H9 (cell line): ENCODE measurements at regions not wholly inside any gene's neighbourhood (a gene's known extent, or its start where the extent isn't known, plus 50 kb on each side); places are given as distances from the start of the nearest gene placed in this dataset.

ENCODE experiments used
- DNase-seq: peaks from one replicate; pipeline ENCODE4 v3.0.0-alpha.2; 2017
- H2AFZ ChIP-seq: one replicate; pipeline ENCODE4 v1.6.1; 2013; ENCODE audit warnings: mild to moderate bottlenecking, low read length, control low read depth, moderate library complexity
- H2AK5ac ChIP-seq: 2 replicates; pipeline ENCODE4 v1.6.1; 2013; ENCODE audit warnings: low read length, control low read depth, mixed read lengths; ENCODE audit not compliant: insufficient read length
- H2BK120ac ChIP-seq: one replicate; pipeline ENCODE4 v1.6.1; 2013; ENCODE audit warnings: low read depth, mild to moderate bottlenecking, low read length, control low read depth, inconsistent platforms; ENCODE audit not compliant: poor library complexity, severe bottlenecking
- H2BK12ac ChIP-seq: 2 replicates; pipeline ENCODE4 v1.6.1; 2013; ENCODE audit warnings: low read length, control low read depth, mixed read lengths, low read depth; ENCODE audit not compliant: insufficient read length
- H2BK15ac ChIP-seq: 2 replicates; pipeline ENCODE4 v1.6.1; 2013; ENCODE audit warnings: low read depth, low read length, control low read depth
- H2BK20ac ChIP-seq: one replicate; pipeline ENCODE4 v1.6.1; 2013; ENCODE audit warnings: low read depth, mild to moderate bottlenecking, low read length, control low read depth, inconsistent platforms; ENCODE audit not compliant: poor library complexity, severe bottlenecking
- H2BK5ac ChIP-seq: 2 replicates; pipeline ENCODE4 v1.6.1; 2013; ENCODE audit warnings: low read length, control low read depth, mixed read lengths; ENCODE audit not compliant: insufficient read length
- H3K14ac ChIP-seq: 2 replicates; pipeline ENCODE4 v1.6.1; 2013; ENCODE audit warnings: low read length, control low read depth; ENCODE audit not compliant: insufficient read depth
- H3K18ac ChIP-seq: 2 replicates; pipeline ENCODE4 v1.6.1; 2013; ENCODE audit warnings: low read depth, mild to moderate bottlenecking, mixed read lengths, low read length, control low read depth; ENCODE audit not compliant: insufficient read length
- H3K23ac ChIP-seq: 2 replicates; pipeline ENCODE4 v1.6.1; 2013; ENCODE audit warnings: low read length, control low read depth, mixed read lengths, low read depth; ENCODE audit not compliant: insufficient read length
- H3K23me2 ChIP-seq: 2 replicates; pipeline ENCODE4 v1.6.1; 2013; ENCODE audit warnings: low read depth, mild to moderate bottlenecking, mixed read lengths, low read length, control low read depth; ENCODE audit not compliant: insufficient read length, poor library complexity, severe bottlenecking
- H3K27ac ChIP-seq: 2 replicates; pipeline ENCODE4 v1.5.1; 2013; ENCODE audit warnings: low read length, control low read depth, mixed read lengths, low read depth; ENCODE audit not compliant: insufficient read length
- H3K27me3 ChIP-seq: 2 replicates; pipeline ENCODE4 v1.6.1; 2013; ENCODE audit warnings: low read length, control low read depth, inconsistent platforms; ENCODE audit not compliant: insufficient read depth
- H3K4ac ChIP-seq: 2 replicates; pipeline ENCODE4 v1.6.1; 2013; ENCODE audit warnings: low read depth, mild to moderate bottlenecking, control low read depth, inconsistent platforms, low read length, moderate library complexity
- H3K4me1 ChIP-seq: 2 replicates; pipeline ENCODE4 v1.6.1; 2013; ENCODE audit warnings: low read length, control low read depth, inconsistent platforms; ENCODE audit not compliant: insufficient read depth
- H3K4me2 ChIP-seq: 2 replicates; pipeline ENCODE4 v1.6.1; 2013; ENCODE audit warnings: low read length, control low read depth, mixed read lengths; ENCODE audit not compliant: insufficient read length, insufficient read depth
- H3K56ac ChIP-seq: 2 replicates; pipeline ENCODE4 v1.6.1; 2013; ENCODE audit warnings: low read depth, mild to moderate bottlenecking, mixed read lengths, low read length, control low read depth; ENCODE audit not compliant: insufficient read length
- H3K79me1 ChIP-seq: 2 replicates; pipeline ENCODE4 v1.6.1; 2013; ENCODE audit warnings: low read depth, mild to moderate bottlenecking, moderate library complexity, low read length, control low read depth, inconsistent platforms; ENCODE audit not compliant: insufficient read depth, poor library complexity, severe bottlenecking
- H3K79me2 ChIP-seq: 2 replicates; pipeline ENCODE4 v1.6.1; 2013; ENCODE audit warnings: low read length, control low read depth, inconsistent platforms; ENCODE audit not compliant: insufficient read depth
- H3K9ac ChIP-seq: 2 replicates; pipeline ENCODE4 v1.6.1; 2013; ENCODE audit warnings: low read length, control low read depth, mixed read lengths; ENCODE audit not compliant: insufficient read length; ENCODE audit errors: extremely low read depth
- H3K9me3 ChIP-seq: one replicate; pipeline ENCODE4 v1.6.1; 2013; ENCODE audit warnings: low read depth, low read length, inconsistent platforms; ENCODE audit not compliant: control insufficient read depth
- H3T11ph ChIP-seq: one replicate; pipeline ENCODE4 v1.6.1; 2013; ENCODE audit warnings: mild to moderate bottlenecking, low read length, control low read depth, inconsistent platforms
- H4K20me1 ChIP-seq: one replicate; pipeline ENCODE4 v1.6.1; 2013; ENCODE audit not compliant: control insufficient read depth, insufficient read length, insufficient read depth
- H4K5ac ChIP-seq: 2 replicates; pipeline ENCODE4 v1.6.1; 2013; ENCODE audit warnings: low read depth, mild to moderate bottlenecking, mixed read lengths, low read length, control low read depth; ENCODE audit not compliant: insufficient read length
- H4K8ac ChIP-seq: replicated peaks from 2 replicates; pipeline ENCODE4 v1.6.1; 2013; ENCODE audit warnings: low read length, control low read depth, mixed read lengths, low read depth; ENCODE audit not compliant: insufficient read length
- H4K91ac ChIP-seq: 2 replicates; pipeline ENCODE4 v1.6.1; 2013; ENCODE audit warnings: low read depth, mild to moderate bottlenecking, moderate library complexity, mixed read lengths, low read length, control low read depth; ENCODE audit not compliant: insufficient read length
- H3K27ac Mint-ChIP-seq, 3 experiments: 2 replicates in 2 of 3; 3 replicates in 1 of 3; pipeline ENCODE4 v1.8.0; 2020 to 2021; ENCODE audit warnings: mixed read lengths in 3 of 3, mild to moderate bottlenecking in 1 of 3, moderate library complexity in 1 of 3
- H3K27me3 Mint-ChIP-seq: 2 replicates; pipeline ENCODE4 v1.8.0; 2021; ENCODE audit warnings: low read depth, mild to moderate bottlenecking, moderate library complexity, mixed read lengths
- H3K36me3 Mint-ChIP-seq, 3 experiments: 2 replicates in 2 of 3; 3 replicates in 1 of 3; pipeline ENCODE4 v1.8.0; 2020 to 2021; ENCODE audit warnings: low read depth in 3 of 3, mixed read lengths in 3 of 3; ENCODE audit not compliant: insufficient read depth in 1 of 3
- H3K4me1 Mint-ChIP-seq, 2 experiments: 2 replicates each; pipeline ENCODE4 v1.8.0; 2020; ENCODE audit warnings: mixed read lengths in 2 of 2
- H3K4me3 Mint-ChIP-seq, 2 experiments: 2 replicates in 1 of 2; 3 replicates in 1 of 2; pipeline ENCODE4 v1.8.0; 2020 to 2021; ENCODE audit warnings: mild to moderate bottlenecking in 2 of 2, mixed read lengths in 2 of 2, moderate library complexity in 1 of 2
- H3K9me3 Mint-ChIP-seq, 2 experiments: 2 replicates in 1 of 2; 3 replicates in 1 of 2; pipeline ENCODE4 v1.8.0; 2020; ENCODE audit warnings: mild to moderate bottlenecking in 2 of 2, mixed read lengths in 2 of 2, moderate library complexity in 1 of 2
- CTCF ChIP-seq: fragments of 200-600 bp; sonication (generic); conservative IDR thresholded peaks from 3 replicates; pipeline ENCODE4 v1.8.0; 2021; ENCODE audit warnings: antibody characterized with exemption, mild to moderate bottlenecking
- WGBS: extraction: QIAGEN DNeasy Blood & Tissue Kit; methylation state at CpG from one replicate; pipeline ENCODE4 v1.1.7; 2013; ENCODE audit warnings: missing lambda C conversion rate, low lambda C conversion rate, mixed read lengths; ENCODE audit not compliant: insufficient read length; ENCODE audit errors: extremely low coverage; 5-methylcytosine and 5-hydroxymethylcytosine counted together

- H3K36me3 Mint-ChIP-seq, result no peaks in the 10 kb centered on the region
- Histone ChIP-seq H2BK5ac (no peak overlapping the region), H4K20me1 (no peaks in the 10 kb centered on the region), H3K27me3 (no peaks in the 10 kb centered on the region; the same call in 1 of the 2 replicates), H3K14ac (no peak overlapping the region), H3K23me2 (no peaks in the 10 kb centered on the region), H3K79me2 (no peaks in the 10 kb centered on the region), H3T11ph (no peak overlapping the region), H2BK15ac (no peak overlapping the region), H4K91ac (no peak overlapping the region), H3K79me1 (no peaks in the 10 kb centered on the region), H4K5ac (no peak overlapping the region), H3K23ac (no peak overlapping the region), H3K27ac (no peak overlapping the region), H3K9me3 (no peaks in the 10 kb centered on the region), H3K4me1 (no peaks in the 10 kb centered on the region), H2AFZ (no peak overlapping the region), H2BK12ac (no peak overlapping the region), H3K9ac (no peak overlapping the region), H4K8ac (no peak overlapping the region), H2BK20ac (no peak overlapping the region), H3K56ac (no peak overlapping the region), H2AK5ac (no peak overlapping the region), H3K18ac (no peak overlapping the region), H3K4me2 (no peak overlapping the region), H3K4ac (no peak overlapping the region), H2BK120ac (no peak overlapping the region)
- H3K27ac Mint-ChIP-seq, result no peak overlapping the region
- no CpG with 5 or more reads among the region's 3 CpGs for WGBS
- H3K4me1 Mint-ChIP-seq, result peaks cover 8 to 11% of the 10 kb centered on the region in 2 experiments; a peak in 3 of 4 replicates
- DNase-seq, result no peak
- no peak for TF ChIP-seq CTCF
- H3K9me3 Mint-ChIP-seq, result no peaks in the 10 kb centered on the region
- H3K4me3 Mint-ChIP-seq, result no peak overlapping the region
- peaks cover 42% of the 10 kb centered on the region for H3K27me3 Mint-ChIP-seq
Measured at GRCh38 chr3:14597266-14597665, 54.3 kb upstream of the CCDC174 start.
